ENCODE measurements at regions not wholly inside any gene's neighbourhood (a gene's known extent, or its start where the extent isn't known, plus 50 kb on each side); places are given as distances from the start of the nearest gene placed in this dataset.

DNA sequence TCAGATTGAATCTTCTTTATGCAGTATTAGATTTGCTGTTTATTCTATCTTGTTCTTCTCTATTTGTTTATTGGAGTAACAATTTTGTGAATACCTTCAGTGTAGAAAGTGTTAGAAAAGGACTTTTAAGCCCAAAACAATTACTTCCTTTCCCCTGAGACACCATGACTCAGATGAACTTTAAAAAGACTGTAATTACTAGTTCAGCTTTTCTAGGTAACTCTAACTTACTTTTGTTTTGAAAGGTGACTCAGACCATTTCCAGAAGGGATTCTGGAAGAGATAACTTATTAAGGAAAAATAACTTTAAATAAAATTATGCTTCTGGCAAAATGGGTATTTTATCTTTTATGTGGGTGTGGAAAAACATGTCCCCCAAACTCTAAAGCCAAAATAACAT, 561.5 kb upstream of the PCDH10 start:
- TF ChIP-seq, protein P1, sequence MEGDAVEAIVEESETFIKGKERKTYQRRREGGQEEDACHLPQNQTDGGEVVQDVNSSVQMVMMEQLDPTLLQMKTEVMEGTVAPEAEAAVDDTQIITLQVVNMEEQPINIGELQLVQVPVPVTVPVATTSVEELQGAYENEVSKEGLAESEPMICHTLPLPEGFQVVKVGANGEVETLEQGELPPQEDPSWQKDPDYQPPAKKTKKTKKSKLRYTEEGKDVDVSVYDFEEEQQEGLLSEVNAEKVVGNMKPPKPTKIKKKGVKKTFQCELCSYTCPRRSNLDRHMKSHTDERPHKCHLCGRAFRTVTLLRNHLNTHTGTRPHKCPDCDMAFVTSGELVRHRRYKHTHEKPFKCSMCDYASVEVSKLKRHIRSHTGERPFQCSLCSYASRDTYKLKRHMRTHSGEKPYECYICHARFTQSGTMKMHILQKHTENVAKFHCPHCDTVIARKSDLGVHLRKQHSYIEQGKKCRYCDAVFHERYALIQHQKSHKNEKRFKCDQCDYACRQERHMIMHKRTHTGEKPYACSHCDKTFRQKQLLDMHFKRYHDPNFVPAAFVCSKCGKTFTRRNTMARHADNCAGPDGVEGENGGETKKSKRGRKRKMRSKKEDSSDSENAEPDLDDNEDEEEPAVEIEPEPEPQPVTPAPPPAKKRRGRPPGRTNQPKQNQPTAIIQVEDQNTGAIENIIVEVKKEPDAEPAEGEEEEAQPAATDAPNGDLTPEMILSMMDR (IDR thresholded peaks at IDR 0.05): no peak
- no peak for TF ChIP-seq POLR2AphosphoS5 (IDR thresholded peaks at IDR 0.05; ENCODE audit: insufficient read depth in 1 of 2, low read depth in 1 of 2)
